BLaER1 treated with 17β-estradiol and CSF1 and Interleukin-3, amounts not matched to agents 10 nM and 100 nM (cell line): ENCODE measurements at regions not wholly inside any gene's neighbourhood (a gene's known extent, or its start where the extent isn't known, plus 50 kb on each side); places are given as distances from the start of the nearest gene placed in this dataset.

Source experiments
- H3K27ac ChIP-seq, 11 experiments: shearing (Covaris generic); formaldehyde crosslinking; 2 replicates each; pipeline ENCODE4 v1.8.1; 2022
- H3K27me3 ChIP-seq, 11 experiments: shearing (Covaris generic); formaldehyde crosslinking; 2 replicates each; pipeline ENCODE4 v1.8.1; 2022
- H3K36me3 ChIP-seq, 11 experiments: shearing (Covaris generic); formaldehyde crosslinking; 2 replicates each; pipeline ENCODE4 v1.8.1; 2022
- H3K4me1 ChIP-seq, 10 experiments: shearing (Covaris generic); formaldehyde crosslinking; 2 replicates each; pipeline ENCODE4 v1.8.1; 2022
- H3K4me2 ChIP-seq, 11 experiments: shearing (Covaris generic); formaldehyde crosslinking; 2 replicates each; pipeline ENCODE4 v1.8.1; 2022
- H3K4me3 ChIP-seq, 10 experiments: shearing (Covaris generic); formaldehyde crosslinking; 2 replicates each; pipeline ENCODE4 v1.8.1; 2022
- H3K9ac ChIP-seq, 11 experiments: shearing (Covaris generic); formaldehyde crosslinking; 2 replicates each; pipeline ENCODE4 v1.8.1; 2022
- H3K9me3 ChIP-seq, 11 experiments: shearing (Covaris generic); formaldehyde crosslinking; replicated peaks in 1 of 11; 2 replicates each; pipeline ENCODE4 v1.8.1; 2022
- H4K20me1 ChIP-seq, 11 experiments: shearing (Covaris generic); formaldehyde crosslinking; 2 replicates each; pipeline ENCODE4 v1.8.1; 2022
- Cebpa-rat ChIP-seq, 11 experiments: shearing (Covaris generic); IDR thresholded peaks; 2 replicates each; pipeline ENCODE4 v1.8.1; 2022

DNA sequence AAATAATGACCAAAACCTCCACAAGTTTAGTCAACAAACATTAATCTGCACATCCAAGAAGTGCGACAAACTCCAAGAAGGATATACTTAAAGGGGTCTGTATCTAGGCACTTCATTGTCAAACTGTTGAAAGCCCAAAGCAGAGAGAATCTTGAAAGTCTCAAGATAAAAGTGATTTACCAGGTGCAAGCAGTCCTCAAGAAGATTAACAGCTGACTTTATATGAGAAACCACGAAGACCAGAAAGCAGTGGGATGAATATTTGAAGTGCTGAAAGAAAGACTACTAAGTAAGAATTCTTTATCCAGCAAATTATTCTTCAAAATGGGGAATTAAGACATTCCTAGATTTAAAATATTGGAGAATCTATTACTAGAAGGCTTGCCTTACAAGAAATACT is 58.4 kb upstream of the BLCAP start:
- 0 out of 22 replicates have a peak, but pooled peaks cover 0 to 2% (median 0%) of the 10 kb centered on the region in 11 experiments for H4K20me1 ChIP-seq
- no peaks in the 10 kb centered on the region for H3K4me1 ChIP-seq
- no peak for TF ChIP-seq Cebpa-rat (IDR thresholded peaks at IDR 0.05)
- no peaks in the 10 kb centered on the region for H3K36me3 ChIP-seq
- no peak overlapping the region for H3K4me3 ChIP-seq
- no peak overlapping the region for H3K9ac ChIP-seq
- peaks cover 0 to 21% (median 7%) of the 10 kb centered on the region in 11 experiments; a peak in 13 of 22 replicates for H3K9me3 ChIP-seq
- no peak overlapping the region for H3K27ac ChIP-seq
- no peak overlapping the region for H3K4me2 ChIP-seq
- no peaks in the 10 kb centered on the region for H3K27me3 ChIP-seq

DNA sequence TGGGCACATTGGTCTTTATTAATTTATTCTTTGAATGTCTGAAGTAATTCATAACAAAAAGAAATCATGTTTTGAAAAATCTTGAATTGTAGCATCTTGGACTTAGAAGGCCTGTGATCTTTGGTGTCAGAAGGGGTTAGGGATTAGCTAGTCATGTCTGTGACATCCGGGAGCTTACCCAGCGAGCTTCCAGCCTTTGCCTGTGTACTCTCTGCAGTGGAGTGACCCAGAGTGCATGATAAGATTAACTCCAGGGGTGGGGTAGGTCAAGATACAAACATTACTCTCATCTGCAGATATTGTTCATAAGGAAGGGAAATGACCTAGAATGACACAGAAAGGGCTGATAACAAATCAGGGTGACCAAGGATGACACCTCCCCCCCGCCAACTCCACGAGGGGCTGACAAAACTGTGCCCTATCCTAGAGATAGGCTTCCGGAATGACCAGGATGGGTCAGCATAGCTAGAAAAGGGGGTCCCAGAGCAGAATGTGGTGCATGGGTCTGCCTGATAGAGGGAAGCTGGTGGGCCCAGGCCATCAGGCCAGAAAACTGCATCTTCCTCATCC is 56.6 kb upstream of the BLCAP start:
- Histone ChIP-seq H3K9me3 (peaks cover 0 to 21% (median 7%) of the 10 kb centered on the region in 11 experiments; a peak in 13 of 22 replicates), H3K9ac (no peak overlapping the region), H4K20me1 (no peaks in the 10 kb centered on the region), H3K4me3 (no peak overlapping the region), H3K4me1 (peaks cover 0 to 2% (median 0%) of the 10 kb centered on the region in 10 experiments; a peak in 4 of 20 replicates), H3K27ac (no peak overlapping the region), H3K27me3 (no peaks in the 10 kb centered on the region), H3K36me3 (no peaks in the 10 kb centered on the region), H3K4me2 (no peak overlapping the region)
- no peak for TF ChIP-seq Cebpa-rat (IDR thresholded peaks at IDR 0.05)

- Histone ChIP-seq H3K4me2 (no peak overlapping the region), H3K4me1 (peaks cover 12 to 22% (median 17%) of the 10 kb centered on the region in 10 experiments), H3K4me3 (no peak overlapping the region), H3K9ac (no peak overlapping the region), H3K27ac (no peak overlapping the region), H3K9me3 (peaks cover 0 to 10% (median 7%) of the 10 kb centered on the region in 11 experiments; a peak in 10 of 22 replicates), H3K36me3 (no peaks in the 10 kb centered on the region), H4K20me1 (peaks cover 0 to 10% (median 7%) of the 10 kb centered on the region in 11 experiments; a peak in 10 of 22 replicates), H3K27me3 (no peaks in the 10 kb centered on the region)
- no peak for TF ChIP-seq Cebpa-rat (IDR thresholded peaks at IDR 0.05)
Observed at GRCh38 chr20:37581246-37581645, 53.6 kb upstream of the BLCAP start.

- Histone ChIP-seq H3K4me2 (no peak overlapping the region), H3K36me3 (no peaks in the 10 kb centered on the region), H4K20me1 (peaks cover 0 to 17% (median 10%) of the 10 kb centered on the region in 11 experiments; a peak in 10 of 22 replicates), H3K27ac (no peak overlapping the region), H3K9me3 (no peaks in the 10 kb centered on the region), H3K9ac (no peak overlapping the region), H3K27me3 (no peaks in the 10 kb centered on the region), H3K4me1 (peaks cover 19 to 33% (median 25%) of the 10 kb centered on the region in 10 experiments), H3K4me3 (no peak overlapping the region)
- no peak for TF ChIP-seq Cebpa-rat (IDR thresholded peaks at IDR 0.05)
Observed at GRCh38 chr20:37580069-37580468, 52.4 kb upstream of the BLCAP start.

GRCh38 chr20:37579106-37579505 is 51.4 kb upstream of the BLCAP start:
- Histone ChIP-seq H3K4me1 (peaks cover 19 to 33% (median 25%) of the 10 kb centered on the region in 10 experiments), H3K4me2 (peak overlapping the region in 6 of 11 experiments; percentile 16 to 50 (median 30); a peak in 6 of 22 replicates), H4K20me1 (peaks cover 0 to 21% (median 16%) of the 10 kb centered on the region in 11 experiments; a peak in 13 of 22 replicates), H3K4me3 (no peak overlapping the region), H3K9me3 (no peaks in the 10 kb centered on the region), H3K9ac (no peak overlapping the region), H3K36me3 (no peaks in the 10 kb centered on the region), H3K27me3 (no peaks in the 10 kb centered on the region; a peak in 1 of 22 replicates), H3K27ac (no peak overlapping the region)
- no peak for TF ChIP-seq Cebpa-rat (IDR thresholded peaks at IDR 0.05)

GRCh38 chr20:37577981-37578380 is 50.3 kb upstream of the BLCAP start:
- H3K27me3 ChIP-seq = no peaks in the 10 kb centered on the region; a peak in 1 of 22 replicates
- TF ChIP-seq Cebpa-rat (IDR thresholded peaks at IDR 0.05) = no peak

More at GRCh38 chr20:37577981-37578380, 50.3 kb upstream of the BLCAP start:
- H3K36me3 ChIP-seq = no peaks in the 10 kb centered on the region
- peak overlapping the region in 3 of 11 experiments; percentile 70 to 86 (median 83); a peak in 4 of 22 replicates for H3K4me2 ChIP-seq
- H4K20me1 ChIP-seq = peaks cover 0 to 31% (median 20%) of the 10 kb centered on the region in 11 experiments; a peak in 13 of 22 replicates
- no peak overlapping the region for H3K27ac ChIP-seq
- peaks cover 19 to 33% (median 25%) of the 10 kb centered on the region in 10 experiments for H3K4me1 ChIP-seq
- H3K9me3 ChIP-seq = no peaks in the 10 kb centered on the region
- no peak overlapping the region for H3K9ac ChIP-seq
- H3K4me3 ChIP-seq = no peak overlapping the region
